PC-9 (cell line): ENCODE measurements at regions not wholly inside any gene's neighbourhood (a gene's known extent, or its start where the extent isn't known, plus 50 kb on each side); places are given as distances from the start of the nearest gene placed in this dataset.
"Not testable (repeated sequence)": the region's sequence is repeated elsewhere in the genome, so short reads cannot be mapped to it uniquely, and the experiment has no call there.

Experiments used
- BruUV-seq: library from RNA; stranded (reverse); fragments of 400-500 nt; replicated peaks from 2 replicates; lab custom pipeline; 2021; lab: Mats Ljungman, UMichigan
- CTCF ChIA-PET: fragments of 300-600 bp; sonication (Branson Sonifier 250); formaldehyde crosslinking; loops from one replicate; lab custom pipeline; 2022; ENCODE audit warnings: antibody characterized with exemption; lab: Charles Lee
- POLR2A ChIA-PET: fragments of 300-600 bp; sonication (Branson Sonifier 250); formaldehyde crosslinking; loops from one replicate; lab custom pipeline; 2022; ENCODE audit warnings: antibody characterized with exemption; ENCODE audit not compliant: unreplicated experiment; lab: Charles Lee
- DNase-seq, 2 experiments: peaks; one replicate each; pipeline versions ENCODE4 v3.0.0 to v3.0.0-alpha.2; 2015 to 2022; ENCODE audit warnings: mixed read lengths in 1 of 2
- H2AFZ ChIP-seq: fragments of 200-600 bp; sonication (generic); 2 replicates; pipeline ENCODE4 v1.8.1; 2017; ENCODE audit warnings: antibody characterized with exemption
- H3F3A ChIP-seq: fragments of 200-600 bp; sonication (generic); 2 replicates; pipeline ENCODE4 v1.8.1; 2017; ENCODE audit warnings: antibody characterized with exemption, mild to moderate bottlenecking, low read depth; ENCODE audit not compliant: insufficient read depth
- H3K27ac ChIP-seq: fragments of 200-600 bp; sonication (generic); 2 replicates; pipeline ENCODE4 v1.6.1; 2016; ENCODE audit warnings: mixed run types
- H3K27me3 ChIP-seq: fragments of 200-600 bp; sonication (generic); 2 replicates; pipeline ENCODE4 v1.6.1; 2016; ENCODE audit warnings: low read depth, mixed run types; ENCODE audit not compliant: insufficient read depth
- H3K36me3 ChIP-seq: fragments of 200-600 bp; sonication (generic); 2 replicates; pipeline ENCODE4 v1.6.1; 2016; ENCODE audit warnings: low read depth, mixed run types
- H3K4me1 ChIP-seq: fragments of 200-600 bp; sonication (generic); replicated peaks from 2 replicates; pipeline ENCODE4 v1.6.1; 2016; ENCODE audit warnings: mixed run types; ENCODE audit not compliant: insufficient read depth
- H3K4me2 ChIP-seq: fragments of 200-600 bp; sonication (generic); 2 replicates; pipeline ENCODE4 v1.6.1; 2017; ENCODE audit warnings: mixed run types
- H3K4me3 ChIP-seq: fragments of 200-600 bp; sonication (generic); 2 replicates; pipeline ENCODE4 v1.6.1; 2016; ENCODE audit warnings: mixed run types
- H3K79me2 ChIP-seq: fragments of 200-600 bp; sonication (generic); 2 replicates; pipeline ENCODE4 v1.6.1; 2017; ENCODE audit warnings: low read depth, mixed run types
- H3K9me2 ChIP-seq: fragments of 200-600 bp; sonication (generic); 2 replicates; pipeline ENCODE4 v1.8.1; 2017; ENCODE audit warnings: mild to moderate bottlenecking; ENCODE audit not compliant: insufficient read depth
- H3K9me3 ChIP-seq: fragments of 200-600 bp; sonication (generic); 2 replicates; pipeline ENCODE4 v1.8.1; 2016; ENCODE audit warnings: low read depth; ENCODE audit not compliant: insufficient read depth
- H4K20me1 ChIP-seq: fragments of 200-600 bp; sonication (generic); 2 replicates; pipeline ENCODE4 v1.8.1; 2017; ENCODE audit not compliant: insufficient read depth
- CTCF ChIP-seq: fragments of 200-600 bp; sonication (generic); conservative IDR thresholded peaks from 2 replicates; pipeline ENCODE4 v1.6.1; 2017; ENCODE audit warnings: mixed run types, antibody characterized with exemption, mild to moderate bottlenecking, moderate library complexity
- EZH2 ChIP-seq: fragments of 200-600 bp; sonication (generic); IDR thresholded peaks from 2 replicates; pipeline ENCODE4 v1.8.0; 2017; ENCODE audit warnings: antibody characterized with exemption, low read depth
- intact Hi-C: fragments of 100-400 bp; cut with micrococcal nuclease; formaldehyde crosslinking; loops from one replicate; pipeline ENCODE4 v1.10.0; 2022; ENCODE audit not compliant: unreplicated experiment

GRCh38 chr6:115441651-115442050 lies 619.0 kb downstream of the FRK start:
- Histone ChIP-seq H3K9me2 (peaks cover 3% of the 10 kb centered on the region; the same call in 1 of the 2 replicates), H3K79me2 (no peaks in the 10 kb centered on the region), H3K4me2 (no peak overlapping the region), H3K27ac (no peak overlapping the region), H3K4me3 (no peak overlapping the region), H2AFZ (no peak overlapping the region), H3K27me3 (no peaks in the 10 kb centered on the region), H3F3A (no peaks in the 10 kb centered on the region), H3K4me1 (no peaks in the 10 kb centered on the region), H4K20me1 (no peaks in the 10 kb centered on the region), H3K36me3 (no peaks in the 10 kb centered on the region), H3K9me3 (no peaks in the 10 kb centered on the region)
- POLR2A ChIA-PET: no interaction called here
- no peak for DNase-seq
- no TSS peak for BruUV-seq
- intact Hi-C loops: no loop called here
- TF ChIP-seq EZH2 (no peak), CTCF (no peak)
- CTCF ChIA-PET: interaction anchor here (0.7 kb wide), 1 partner anchor 1445 kb away, joined by 3 read pairs; no protein-coding TSS in a partner anchor

GRCh38 chr6:115415378-115415777 lies 645.3 kb downstream of the FRK start:
- Histone ChIP-seq H4K20me1 (no peaks in the 10 kb centered on the region), H3K9me2 (no peaks in the 10 kb centered on the region), H3K79me2 (no peaks in the 10 kb centered on the region), H3K9me3 (no peaks in the 10 kb centered on the region), H3K36me3 (no peaks in the 10 kb centered on the region), H3F3A (no peaks in the 10 kb centered on the region), H3K4me1 (no peaks in the 10 kb centered on the region), H3K4me3 (no peak overlapping the region), H3K27me3 (no peaks in the 10 kb centered on the region), H2AFZ (no peak overlapping the region), H3K27ac (no peak overlapping the region), H3K4me2 (no peak overlapping the region)
- BruUV-seq: no TSS peak
- TF ChIP-seq CTCF (no peak), EZH2 (no peak)
- CTCF ChIA-PET: no interaction called here
- no peak for DNase-seq
- intact Hi-C loops: no loop called here
- POLR2A ChIA-PET: no interaction called here

- intact Hi-C loops, H3K79me2 ChIP-seq, POLR2A ChIA-PET, H3K36me3 ChIP-seq, H2AFZ ChIP-seq, H3K4me2 ChIP-seq, DNase-seq, H3K4me3 ChIP-seq, H3K4me1 ChIP-seq, H3K9me2 ChIP-seq, H3K27me3 ChIP-seq, H3K9me3 ChIP-seq, CTCF ChIA-PET, H3F3A ChIP-seq, BruUV-seq, H4K20me1 ChIP-seq, H3K27ac ChIP-seq: not testable (repeated sequence)
These were observed 645.8 kb downstream of the FRK start for GRCh38 chr6:115414916-115415315.

- no peaks in the 10 kb centered on the region for H3F3A ChIP-seq
- no peaks in the 10 kb centered on the region for H4K20me1 ChIP-seq
- no peak overlapping the region for H3K4me3 ChIP-seq
- H3K9me3 ChIP-seq: no peaks in the 10 kb centered on the region
- no peaks in the 10 kb centered on the region for H3K4me1 ChIP-seq
- no peaks in the 10 kb centered on the region for H3K9me2 ChIP-seq
- H3K27ac ChIP-seq: no peak overlapping the region
- no TSS peak for BruUV-seq
- H3K27me3 ChIP-seq: no peaks in the 10 kb centered on the region
- ChIA-PET CTCF (no interaction called here), POLR2A (no interaction called here)
- H3K79me2 ChIP-seq: no peaks in the 10 kb centered on the region
- no peaks in the 10 kb centered on the region for H3K36me3 ChIP-seq
- intact Hi-C loops: no loop called here
- no peak for DNase-seq
- TF ChIP-seq EZH2 (no peak), CTCF (no peak)
- H2AFZ ChIP-seq: no peak overlapping the region
- H3K4me2 ChIP-seq: no peak overlapping the region
These were observed 648.9 kb downstream of the FRK start for GRCh38 chr6:115411756-115412155.
